GM18508 (cell line): ENCODE measurements at regions not wholly inside any gene's neighbourhood (a gene's known extent, or its start where the extent isn't known, plus 50 kb on each side); places are given as distances from the start of the nearest gene placed in this dataset.

Source experiments
- ATAC-seq: cut with Tn5 transposase; IDR thresholded peaks from one replicate; pipeline ENCODE4 v1.9.1; 2021; ENCODE audit warnings: moderate number of reproducible peaks; ENCODE audit not compliant: insufficient read depth, unreplicated experiment

DNA sequence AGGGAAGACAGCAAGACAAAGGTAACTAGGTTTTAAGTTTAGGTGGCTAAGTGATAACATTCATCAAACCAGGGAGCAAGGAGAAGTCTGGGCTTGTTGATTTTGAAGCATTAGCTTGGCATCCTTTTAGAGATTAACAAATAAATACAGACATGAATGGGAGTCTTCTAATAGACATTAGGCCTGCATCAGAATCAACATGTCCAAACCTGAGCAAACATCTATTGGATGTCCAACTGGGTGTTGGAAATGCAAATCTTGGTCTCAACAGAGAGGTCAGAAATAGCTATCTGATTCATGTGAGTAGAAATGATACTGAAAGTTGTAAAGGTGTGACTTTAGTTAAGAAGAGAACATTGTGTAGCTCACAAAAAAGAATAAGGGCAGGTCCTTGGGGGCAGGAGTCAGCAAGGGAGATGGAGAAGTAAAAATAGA lies 85.5 kb upstream of the RND3 start:
- peak; percentile 98 for ATAC-seq

DNA sequence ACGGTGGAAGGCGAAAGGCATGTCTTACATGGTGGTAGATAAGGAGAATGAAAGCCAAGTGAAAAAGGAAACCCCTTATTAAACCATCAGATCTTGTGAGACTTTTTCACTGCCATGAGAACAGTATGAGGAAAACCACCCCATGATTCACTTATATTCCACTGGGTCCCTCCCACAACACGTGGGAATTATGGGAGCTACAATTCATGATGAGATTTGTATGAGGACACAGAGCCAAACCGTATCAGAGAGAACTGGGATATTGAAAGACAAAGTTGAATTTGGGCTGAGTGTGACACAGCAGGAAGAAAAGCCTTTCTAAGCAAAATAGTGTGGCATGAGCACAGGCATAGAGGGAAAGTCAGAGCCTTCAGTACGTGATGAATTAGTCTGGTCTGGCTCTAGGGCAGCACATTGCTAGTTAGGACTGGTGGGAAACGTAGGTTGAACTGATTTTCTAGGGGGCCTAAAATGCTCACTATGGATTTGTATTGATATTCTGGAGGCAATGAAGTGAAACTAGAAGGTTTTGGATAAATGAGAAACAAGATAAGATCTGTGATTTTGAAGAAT lies 84.8 kb upstream of the RND3 start:
- ATAC-seq, result no peak

DNA sequence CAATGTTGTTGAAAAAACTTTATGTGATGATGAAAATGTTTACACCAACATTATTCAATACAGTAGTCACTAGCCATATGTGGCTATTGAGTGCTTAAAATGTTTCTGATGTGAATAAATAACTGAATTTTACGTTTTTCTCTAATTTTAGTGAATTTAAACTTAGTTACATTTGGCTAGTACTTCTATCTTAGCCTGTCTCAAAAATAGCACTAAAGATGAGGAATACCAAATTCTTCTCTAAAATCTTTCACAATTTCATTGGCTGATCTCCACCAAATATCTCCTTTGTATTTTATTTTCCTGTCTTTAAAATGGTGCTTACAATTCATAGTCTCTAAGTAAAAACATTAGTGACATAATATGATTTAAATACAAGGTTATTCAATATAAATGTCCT lies 83.7 kb upstream of the RND3 start:
- no peak for ATAC-seq

DNA sequence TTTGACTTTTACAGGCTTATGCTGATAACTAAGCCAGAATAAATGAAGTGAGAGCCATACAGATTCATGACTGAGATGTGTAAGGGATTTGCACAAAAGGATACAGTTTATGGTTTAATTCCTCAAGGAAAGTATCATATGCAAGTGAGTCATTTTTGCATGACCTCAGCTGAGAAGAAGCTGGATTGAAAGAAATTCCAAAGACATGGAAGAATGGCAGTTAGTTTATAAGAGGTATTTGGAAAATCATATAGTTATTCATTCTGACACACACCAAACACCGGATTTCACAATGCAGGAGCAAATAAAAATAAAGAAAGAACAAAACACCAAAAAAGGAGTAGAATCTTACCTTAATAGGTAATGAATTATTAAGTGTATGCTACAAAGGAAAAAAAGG lies 83.2 kb upstream of the RND3 start:
- no peak for ATAC-seq

DNA sequence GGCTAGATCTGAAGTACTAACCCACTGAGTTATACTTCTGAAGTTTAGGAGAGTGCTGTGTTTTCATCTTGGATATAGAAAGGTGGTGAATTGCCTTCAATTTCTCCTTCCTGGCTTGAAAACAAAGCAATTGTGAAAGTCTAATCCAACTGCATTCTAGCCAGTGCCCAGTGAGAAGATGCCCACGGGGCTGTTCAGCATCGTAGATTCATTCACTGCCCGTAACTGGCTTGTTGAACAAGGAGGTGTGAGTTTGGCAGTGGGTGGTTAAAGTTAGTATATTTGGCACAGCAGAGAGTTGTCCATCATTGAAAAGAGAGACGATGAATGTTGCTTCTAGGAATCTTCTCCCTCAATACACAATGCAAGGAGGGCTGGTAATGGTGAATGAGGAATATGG lies 82.3 kb upstream of the RND3 start:
- no peak for ATAC-seq

DNA sequence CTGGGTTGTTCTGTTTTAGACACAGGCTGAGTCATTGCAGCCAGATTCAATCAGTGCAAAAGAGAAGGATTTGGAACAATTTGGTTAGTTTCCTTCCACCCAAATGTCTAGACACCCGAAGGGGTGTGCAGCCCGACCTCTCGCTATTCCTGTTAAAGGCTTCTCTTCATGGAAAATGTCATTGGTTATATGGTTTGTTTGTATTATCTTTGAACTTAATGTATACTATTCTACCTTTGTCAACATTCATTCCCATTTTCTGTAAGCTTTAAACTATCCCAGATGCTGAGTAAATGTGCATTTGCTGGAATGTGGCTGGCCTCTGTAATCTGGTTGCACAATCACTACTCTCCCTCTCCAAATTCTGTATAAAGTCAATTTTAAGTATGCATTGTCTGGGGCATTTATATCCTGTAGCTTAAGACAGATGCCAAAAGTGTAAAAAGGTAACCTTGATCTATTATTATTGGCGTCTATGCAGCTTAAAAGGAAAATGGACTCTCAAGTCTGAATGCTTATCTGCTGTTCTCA lies 80.4 kb upstream of the RND3 start:
- no peak for ATAC-seq

DNA sequence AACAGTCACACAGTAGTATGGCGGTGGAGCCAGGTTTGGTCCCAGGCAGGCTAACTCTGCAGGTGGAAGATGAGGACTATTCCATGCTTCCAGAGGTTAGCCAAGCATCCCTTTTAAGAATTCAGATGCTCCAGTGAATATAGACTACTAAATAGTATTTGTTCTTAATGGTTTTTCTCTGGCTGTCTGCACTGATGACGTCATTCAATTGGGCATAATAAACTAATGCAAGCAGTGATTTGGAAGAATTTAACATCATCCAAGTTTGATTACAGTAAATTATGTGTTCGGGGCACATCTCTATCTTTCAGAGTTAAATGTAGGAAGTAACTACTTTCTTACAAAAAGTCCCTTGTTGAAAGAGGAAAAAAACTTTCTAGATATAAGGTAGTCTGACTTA lies 78.8 kb upstream of the RND3 start:
- no peak for ATAC-seq

DNA sequence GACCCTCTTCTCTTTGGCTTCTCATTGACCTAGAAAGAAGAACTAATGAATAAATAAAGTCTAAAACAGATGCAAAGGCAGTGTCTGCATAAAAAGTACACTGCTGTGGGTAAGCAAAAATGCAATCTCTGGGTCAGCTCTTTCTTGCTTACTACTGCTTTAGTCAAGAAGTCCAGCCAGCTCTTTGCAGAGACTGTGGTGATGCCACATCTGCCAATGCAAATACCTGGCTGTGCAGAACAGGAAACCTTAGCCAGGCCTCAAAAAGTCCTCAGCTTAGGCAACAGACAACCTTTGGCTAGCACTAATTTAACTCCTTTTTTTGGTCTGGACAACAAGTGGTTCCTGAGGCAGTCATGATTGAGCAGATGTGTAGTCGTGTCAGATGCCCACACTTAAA lies 73.6 kb upstream of the RND3 start:
- ATAC-seq, result no peak

DNA sequence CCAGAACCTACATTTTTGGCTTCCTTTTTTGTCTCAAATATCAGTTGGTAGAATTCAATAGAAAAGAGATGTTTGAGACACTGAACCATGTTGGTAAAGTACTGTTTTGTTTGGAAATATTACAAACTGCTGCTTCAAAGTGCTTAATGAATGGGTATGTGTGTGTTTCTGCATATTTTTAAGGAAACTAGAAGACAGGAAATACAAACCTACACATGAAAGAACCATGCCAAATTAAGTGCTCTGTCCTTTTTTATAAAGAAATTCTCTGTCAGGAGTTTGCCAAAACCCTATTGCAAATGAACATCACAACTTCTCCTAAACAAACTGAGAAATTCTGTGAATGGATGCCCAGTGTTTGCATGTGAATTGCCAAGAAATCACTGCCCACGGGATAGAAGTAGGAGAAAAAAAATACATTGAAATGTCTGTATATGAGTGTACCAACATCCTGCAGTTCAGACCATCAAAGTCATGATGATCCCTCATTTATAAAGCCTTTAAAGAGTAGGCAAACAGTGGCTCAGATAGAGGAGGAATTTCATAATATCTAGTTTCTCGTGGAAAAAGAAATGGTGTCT lies 69.6 kb upstream of the RND3 start:
- ATAC-seq, result no peak

DNA sequence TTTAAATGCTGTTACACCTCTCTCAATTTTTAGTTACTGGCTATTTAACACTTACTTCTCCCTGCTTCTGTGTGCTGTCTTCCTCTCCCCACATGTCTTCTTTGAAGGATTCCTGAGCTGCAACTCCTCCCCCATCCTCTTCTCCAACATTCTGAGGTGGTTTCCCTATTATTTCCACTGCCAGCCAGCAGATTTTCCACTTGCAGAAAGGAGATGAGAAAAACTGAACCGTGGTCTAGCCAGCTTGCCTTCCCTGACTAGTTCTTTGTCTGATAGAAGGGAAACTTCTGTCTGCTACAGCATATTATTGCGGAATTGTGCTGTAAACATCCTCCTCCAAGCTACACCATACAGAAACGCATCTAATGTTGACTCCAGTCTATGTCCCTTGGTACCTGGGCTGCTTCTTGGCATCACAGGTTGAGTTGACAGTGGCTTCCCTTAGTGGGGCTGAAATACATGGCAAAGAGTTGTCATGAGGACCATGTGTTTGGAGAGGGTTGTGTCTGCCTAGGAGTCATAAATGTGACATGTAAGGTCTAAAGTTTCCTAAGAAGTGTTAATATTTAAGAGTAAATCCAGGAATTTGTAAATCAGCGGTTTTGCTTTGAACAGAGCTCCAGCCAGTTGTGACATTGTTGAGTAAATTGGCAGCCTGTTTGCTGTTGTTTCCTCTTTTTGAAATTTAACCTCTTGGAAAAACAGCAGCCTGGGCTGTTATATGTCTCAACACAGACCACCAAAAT lies 68.3 kb upstream of the RND3 start:
- no peak for ATAC-seq

DNA sequence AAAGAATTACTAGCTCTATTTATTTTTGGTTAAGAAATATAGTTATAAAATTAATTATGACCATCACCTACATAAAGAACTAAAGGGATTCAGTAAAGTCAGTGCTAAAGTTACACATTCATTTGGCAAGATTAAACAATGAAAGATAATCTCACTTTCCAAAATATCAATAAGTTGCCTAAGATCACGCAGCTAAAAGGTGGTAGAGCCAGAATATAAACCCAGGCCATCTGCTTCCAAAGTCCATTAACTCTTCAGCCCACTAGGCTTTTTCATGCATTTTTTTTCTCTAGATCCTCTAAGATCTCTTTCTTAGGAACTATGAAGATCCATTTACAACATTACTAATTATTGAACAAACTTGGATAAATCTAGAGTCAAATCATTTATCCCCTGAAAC lies 66.6 kb upstream of the RND3 start:
- no peak for ATAC-seq

DNA sequence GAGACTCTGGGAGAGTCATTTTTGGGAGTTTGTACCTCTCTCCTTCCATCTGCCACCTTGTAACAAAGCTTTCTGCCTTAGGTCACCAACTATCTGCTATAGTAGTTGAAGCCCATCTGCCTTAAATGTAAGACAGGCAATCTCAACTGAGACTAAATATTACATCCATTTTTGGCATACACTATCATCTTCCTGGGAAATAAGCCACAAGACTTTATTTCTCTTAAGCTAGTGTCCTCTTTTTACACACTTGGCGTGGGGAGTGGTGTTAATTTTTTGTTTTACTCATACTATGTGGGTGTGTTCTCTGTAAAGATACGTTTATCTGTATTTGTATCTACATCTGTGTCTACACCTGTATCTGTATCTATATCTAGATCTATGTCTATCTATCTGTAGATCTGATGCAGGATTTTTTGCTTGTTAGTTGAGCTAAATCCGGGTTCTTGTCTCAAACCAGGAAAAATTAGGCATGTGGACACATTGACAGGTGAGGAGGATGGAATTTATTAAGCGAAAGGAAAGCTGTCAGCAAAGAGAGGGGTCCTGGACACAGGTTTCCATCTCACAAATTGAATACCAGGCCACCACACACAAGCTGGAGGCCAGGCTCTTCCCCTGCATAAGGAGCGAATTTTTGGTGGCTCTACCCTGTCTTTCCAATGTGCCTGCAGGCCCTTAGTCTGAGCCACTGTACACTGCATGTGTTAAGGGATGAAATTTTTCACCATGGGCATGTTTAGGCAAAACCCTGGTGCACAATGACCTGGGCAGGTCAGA lies 64.8 kb upstream of the RND3 start:
- ATAC-seq, result no peak

DNA sequence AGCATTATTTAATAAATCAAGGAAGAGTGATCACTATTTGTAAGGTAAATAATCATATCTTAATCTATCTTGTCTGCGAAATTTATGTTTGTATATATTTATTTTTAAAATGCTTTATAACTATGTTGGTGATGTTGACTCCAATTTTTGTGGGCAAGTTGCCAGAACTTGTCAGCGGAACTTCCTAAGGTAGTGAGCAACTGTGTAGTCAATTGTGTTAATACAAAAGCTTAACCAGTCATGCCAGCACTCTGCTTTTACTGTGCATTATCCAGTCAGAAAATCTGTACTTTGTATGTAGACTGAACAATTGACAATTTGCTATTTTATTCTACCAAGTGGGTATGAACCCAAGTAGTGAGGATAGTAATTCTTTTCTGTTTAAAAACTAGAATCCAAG lies 61.9 kb upstream of the RND3 start:
- no peak for ATAC-seq

DNA sequence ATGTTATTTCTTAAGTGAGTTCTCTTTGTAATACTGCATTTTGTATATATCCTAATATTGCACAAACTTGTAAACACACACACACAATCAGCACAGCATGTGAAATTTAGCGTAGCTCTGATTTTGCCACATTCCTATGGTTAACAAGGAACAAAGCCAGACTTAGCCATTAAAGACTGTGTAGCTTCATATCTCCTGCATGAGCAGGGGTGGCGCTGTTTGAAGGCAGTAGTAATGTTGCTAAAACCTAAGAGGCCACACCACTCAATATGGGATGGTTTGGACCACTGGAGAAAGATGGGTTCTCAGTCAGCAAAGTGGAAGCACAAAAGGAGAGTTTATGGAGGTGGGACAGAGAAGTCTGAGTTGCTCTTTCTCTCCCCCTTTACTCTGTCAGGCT lies 61.1 kb upstream of the RND3 start:
- ATAC-seq, result no peak

DNA sequence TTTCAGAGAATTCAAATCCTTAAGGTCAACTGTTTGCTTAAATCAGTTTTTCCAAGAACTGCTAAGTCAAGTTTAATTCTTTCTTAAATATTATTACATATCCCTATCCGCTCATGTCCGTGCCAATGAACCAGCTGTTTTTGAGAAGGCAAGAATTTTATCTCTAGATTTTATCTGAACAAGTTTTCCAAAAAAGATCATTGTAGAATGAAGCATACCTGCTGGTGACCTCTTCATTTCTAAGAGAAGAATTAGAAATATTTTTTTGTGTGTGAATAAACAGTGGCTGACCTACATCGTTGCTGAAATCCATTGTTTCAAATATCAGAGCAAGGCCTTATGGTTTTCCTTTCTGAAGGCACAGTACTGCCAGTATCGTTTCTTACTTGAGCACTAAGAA lies 58.4 kb upstream of the RND3 start:
- no peak for ATAC-seq

DNA sequence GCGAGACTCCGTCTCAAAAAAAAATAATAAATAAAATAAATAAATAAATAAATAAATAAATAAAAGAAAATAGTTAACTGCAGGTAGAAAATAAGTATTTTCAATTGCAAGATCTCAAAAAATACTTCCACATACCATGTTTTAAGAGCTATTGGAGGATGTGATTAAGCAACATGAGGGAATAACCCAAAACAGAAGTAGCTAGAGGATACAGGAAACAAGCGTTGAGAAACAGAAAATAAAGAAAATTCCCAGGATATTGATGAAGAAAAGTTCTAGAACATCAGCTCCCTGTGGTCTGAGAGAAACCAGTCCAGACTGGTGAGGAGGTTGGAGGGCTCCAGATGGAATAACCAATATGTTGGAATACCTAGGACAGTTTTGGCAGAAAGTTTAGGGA lies 57.3 kb upstream of the RND3 start:
- no peak for ATAC-seq

DNA sequence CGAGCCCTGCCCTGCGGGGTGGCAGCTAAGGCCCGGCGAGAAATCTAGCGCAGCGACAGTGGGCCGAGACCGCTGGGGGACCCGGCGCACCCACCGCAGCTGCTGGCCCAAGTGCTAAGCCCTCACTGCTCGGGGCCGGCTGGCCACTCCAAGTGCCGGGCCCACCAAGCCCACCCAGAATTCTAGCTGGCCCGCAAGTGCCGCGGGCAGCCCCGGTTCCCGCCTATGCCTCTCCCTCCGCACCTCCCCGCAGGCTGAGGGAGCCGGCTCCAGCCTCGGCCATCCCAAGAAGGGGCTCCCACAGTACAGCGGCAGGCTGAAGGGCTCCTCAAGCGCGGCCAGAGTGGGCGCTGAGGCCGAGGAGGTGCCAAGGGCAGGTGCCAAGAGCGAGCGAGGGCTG lies 55.2 kb upstream of the RND3 start:
- ATAC-seq, result no peak

DNA sequence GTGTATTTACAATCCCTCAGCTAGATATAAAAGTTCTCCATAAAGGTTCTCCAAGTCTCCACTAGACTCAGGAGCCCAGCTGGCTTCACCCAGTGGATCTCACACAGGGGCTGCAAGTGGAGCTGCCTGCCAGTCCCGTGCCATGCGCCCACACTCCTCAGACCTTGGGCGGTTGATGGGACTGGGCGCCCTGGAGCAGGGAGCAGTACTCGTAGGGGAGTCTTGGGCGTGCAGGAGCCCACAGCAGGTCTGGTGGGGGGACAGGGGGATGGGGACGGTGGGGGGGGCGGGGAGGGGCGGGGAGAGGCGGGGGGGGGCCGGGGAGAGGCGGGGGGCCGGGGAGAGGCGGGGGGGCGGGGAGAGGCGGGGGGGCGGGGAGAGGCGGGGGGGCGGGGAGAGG lies 54.7 kb upstream of the RND3 start:
- no peak for ATAC-seq

DNA sequence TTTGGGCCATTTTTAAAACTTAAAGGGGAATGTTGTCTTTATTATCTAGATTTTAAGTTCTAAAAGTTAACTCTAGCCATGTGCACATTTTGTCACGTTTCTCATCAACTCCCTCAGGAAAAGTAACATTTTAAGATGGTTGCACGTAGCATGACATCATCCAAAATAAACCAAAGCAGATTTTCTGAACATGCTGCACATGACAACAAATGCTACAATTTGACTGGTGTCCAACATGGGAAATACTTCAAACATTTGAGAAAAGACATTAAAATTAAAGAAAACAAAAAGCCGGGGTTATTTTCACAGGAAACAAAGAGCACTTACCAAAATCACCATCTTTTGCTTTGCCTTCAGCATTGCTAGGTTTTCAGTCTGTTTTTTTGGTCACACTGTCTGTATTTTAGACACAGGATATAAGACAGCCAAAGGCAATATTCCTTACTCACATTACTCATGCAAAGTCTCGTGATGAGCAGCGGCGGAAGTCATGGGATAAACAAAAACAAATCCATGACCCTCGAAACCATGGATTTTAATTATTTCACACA lies 51.3 kb upstream of the RND3 start:
- ATAC-seq, result no peak
